ENCODE measurements at regions not wholly inside any gene's neighbourhood (a gene's known extent, or its start where the extent isn't known, plus 50 kb on each side); places are given as distances from the start of the nearest gene placed in this dataset.

DNA sequence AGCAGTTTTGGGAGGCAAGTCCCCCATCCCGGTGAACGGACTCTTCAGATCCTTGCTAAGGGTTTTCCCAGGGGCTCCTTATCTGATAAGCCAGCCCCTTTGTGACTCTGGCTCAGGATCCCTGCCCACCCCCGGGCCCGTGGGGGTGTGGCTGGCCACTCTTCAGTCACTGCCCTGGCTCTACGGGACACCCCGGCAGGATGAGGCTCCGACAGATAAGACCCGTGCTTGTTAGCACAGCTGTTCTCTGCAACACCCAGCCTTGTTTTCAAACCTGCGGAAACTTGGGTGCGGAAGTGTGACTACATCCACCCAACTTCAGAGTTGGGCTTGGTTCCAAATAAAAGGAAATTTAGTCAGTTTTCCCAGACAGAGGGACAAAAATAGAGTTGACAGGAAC lies 66.7 kb upstream of the PODXL start:
- TF ChIP-seq POLR2A (IDR thresholded peaks at IDR 0.05), result no peak
- TF ChIP-seq, protein P1, sequence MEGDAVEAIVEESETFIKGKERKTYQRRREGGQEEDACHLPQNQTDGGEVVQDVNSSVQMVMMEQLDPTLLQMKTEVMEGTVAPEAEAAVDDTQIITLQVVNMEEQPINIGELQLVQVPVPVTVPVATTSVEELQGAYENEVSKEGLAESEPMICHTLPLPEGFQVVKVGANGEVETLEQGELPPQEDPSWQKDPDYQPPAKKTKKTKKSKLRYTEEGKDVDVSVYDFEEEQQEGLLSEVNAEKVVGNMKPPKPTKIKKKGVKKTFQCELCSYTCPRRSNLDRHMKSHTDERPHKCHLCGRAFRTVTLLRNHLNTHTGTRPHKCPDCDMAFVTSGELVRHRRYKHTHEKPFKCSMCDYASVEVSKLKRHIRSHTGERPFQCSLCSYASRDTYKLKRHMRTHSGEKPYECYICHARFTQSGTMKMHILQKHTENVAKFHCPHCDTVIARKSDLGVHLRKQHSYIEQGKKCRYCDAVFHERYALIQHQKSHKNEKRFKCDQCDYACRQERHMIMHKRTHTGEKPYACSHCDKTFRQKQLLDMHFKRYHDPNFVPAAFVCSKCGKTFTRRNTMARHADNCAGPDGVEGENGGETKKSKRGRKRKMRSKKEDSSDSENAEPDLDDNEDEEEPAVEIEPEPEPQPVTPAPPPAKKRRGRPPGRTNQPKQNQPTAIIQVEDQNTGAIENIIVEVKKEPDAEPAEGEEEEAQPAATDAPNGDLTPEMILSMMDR (IDR thresholded peaks at IDR 0.05), result no peak

Data from vagina (tissue), 2 donors.